Muscle of back (tissue), 3 donors: ENCODE measurements at regions not wholly inside any gene's neighbourhood (a gene's known extent, or its start where the extent isn't known, plus 50 kb on each side); places are given as distances from the start of the nearest gene placed in this dataset.
"Not testable (repeated sequence)": the region's sequence is repeated elsewhere in the genome, so short reads cannot be mapped to it uniquely, and the experiment has no call there.

Source experiments
- DNase-seq, 3 donors: peaks; one replicate each; pipeline versions ENCODE4 v3.0.0 to v3.0.0-alpha.2; 2013

- no peak for DNase-seq
Observed at GRCh38 chr7:106448992-106449859, 164.4 kb upstream of the NAMPT start.

DNA sequence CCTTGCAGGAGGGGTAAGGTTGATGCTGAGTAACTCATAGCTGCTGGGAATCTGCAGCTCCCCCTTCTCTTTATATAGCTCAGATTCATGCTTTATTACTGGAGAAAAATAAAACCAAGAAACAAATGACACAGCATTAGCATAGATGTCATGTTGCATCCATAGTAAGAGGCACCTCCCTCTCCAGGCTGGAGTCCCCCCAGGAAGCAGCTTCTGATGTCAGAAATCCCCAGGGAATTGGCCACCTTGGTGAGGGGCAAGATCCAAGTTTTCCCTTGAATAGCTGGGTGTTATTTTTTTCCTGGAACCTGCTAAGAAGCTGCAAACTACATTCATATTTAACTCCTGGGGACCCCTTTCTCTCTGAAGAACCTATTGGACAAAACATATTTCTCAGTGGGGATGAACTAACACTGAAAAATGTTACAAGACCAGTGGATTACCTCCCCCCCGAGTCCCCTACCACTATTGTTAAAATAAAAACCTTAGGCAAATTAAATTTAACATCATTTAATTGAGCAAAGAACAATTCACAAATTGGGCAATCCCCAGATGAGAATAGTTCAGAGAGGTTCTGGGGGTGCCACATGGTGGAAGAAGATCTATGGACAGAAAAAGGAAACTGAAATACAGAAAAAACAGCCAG lies 163.7 kb upstream of the NAMPT start:
- no peak for DNase-seq

- no peak for DNase-seq
Observed at GRCh38 chr7:106447318-106447847, 162.6 kb upstream of the NAMPT start.

DNA sequence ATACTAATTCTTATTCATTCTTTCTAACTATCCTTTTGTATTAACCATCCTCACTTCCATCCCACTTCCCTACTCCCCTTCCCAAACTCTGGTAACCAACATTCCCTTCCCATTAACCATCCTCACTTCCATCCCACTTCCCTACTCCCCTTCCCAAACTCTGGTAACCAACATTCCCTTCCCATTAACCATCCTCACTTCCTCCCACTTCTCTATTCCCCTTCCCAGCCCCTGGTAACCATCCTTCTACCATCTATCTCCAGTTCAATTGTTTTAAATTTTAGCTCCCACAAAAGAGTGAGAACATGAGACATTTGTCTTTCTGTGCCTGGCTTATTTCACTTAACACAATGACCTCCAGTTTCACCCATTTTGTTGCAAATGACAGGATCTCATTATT lies 160.6 kb upstream of the NAMPT start:
- DNase-seq, result not testable (repeated sequence)

- DNase-seq, result no peak
Observed at GRCh38 chr7:106444068-106444655, 159.4 kb upstream of the NAMPT start.

- DNase-seq, result no peak
Observed at GRCh38 chr7:106443156-106443555, 158.4 kb upstream of the NAMPT start.

GRCh38 chr7:106442476-106442875 lies 157.7 kb upstream of the NAMPT start:
- no peak for DNase-seq

DNA sequence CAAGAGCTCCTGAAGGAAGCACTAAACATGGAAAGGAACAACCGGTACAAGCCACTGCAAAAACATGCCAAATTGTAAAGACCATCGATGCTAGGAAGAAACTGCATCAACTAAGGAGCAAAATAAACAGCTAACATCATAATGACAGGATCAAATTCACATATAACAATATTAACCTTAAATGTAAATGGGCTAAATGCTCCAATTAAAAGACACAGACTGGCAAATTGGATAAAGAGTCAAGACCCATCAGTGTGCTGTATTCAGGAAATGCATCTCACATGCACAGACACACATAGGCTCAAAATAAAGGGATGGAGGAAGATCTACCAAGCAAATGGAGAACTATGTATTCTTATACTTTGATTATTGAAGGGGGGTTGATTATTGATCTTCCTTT lies 156.6 kb upstream of the NAMPT start:
- not testable (repeated sequence) for DNase-seq

DNA sequence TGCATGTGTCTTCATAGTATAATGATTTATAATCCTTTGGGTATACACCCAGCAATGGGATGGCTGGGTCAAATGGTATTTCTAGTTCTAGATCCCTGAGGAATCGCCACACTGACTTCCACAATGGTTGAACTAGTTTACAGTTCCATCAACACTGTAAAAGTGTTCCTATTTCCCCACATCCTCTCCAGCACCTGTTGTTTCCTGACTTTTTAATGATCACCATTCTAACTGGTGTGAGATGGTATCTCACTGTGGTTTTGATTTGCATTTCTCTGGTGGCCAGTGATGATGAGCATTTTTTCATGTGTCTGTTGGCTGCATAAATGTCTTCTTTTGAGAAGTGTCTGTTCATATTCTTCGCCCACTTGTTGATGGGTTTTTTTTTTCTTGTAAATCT lies 152.2 kb upstream of the NAMPT start:
- DNase-seq, result not testable (repeated sequence)

DNA sequence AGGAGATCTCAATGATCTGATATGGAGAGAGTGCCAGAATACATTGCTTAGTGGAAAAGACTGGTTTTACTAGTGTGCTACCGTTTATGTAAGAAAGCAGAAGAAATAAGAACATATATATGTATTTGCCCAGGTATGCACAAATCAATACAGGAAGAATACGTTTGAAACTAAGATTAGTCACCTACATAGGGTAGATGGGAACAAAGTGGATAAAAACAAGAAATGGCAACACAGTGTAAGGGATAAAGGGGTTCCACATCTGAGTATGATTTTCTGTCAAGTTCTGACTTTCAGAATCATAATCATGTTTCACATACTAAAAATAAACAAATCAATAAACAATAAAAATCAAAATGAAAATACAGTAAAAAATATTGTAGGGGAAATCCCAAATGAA lies 148.6 kb upstream of the NAMPT start:
- no peak for DNase-seq

DNA sequence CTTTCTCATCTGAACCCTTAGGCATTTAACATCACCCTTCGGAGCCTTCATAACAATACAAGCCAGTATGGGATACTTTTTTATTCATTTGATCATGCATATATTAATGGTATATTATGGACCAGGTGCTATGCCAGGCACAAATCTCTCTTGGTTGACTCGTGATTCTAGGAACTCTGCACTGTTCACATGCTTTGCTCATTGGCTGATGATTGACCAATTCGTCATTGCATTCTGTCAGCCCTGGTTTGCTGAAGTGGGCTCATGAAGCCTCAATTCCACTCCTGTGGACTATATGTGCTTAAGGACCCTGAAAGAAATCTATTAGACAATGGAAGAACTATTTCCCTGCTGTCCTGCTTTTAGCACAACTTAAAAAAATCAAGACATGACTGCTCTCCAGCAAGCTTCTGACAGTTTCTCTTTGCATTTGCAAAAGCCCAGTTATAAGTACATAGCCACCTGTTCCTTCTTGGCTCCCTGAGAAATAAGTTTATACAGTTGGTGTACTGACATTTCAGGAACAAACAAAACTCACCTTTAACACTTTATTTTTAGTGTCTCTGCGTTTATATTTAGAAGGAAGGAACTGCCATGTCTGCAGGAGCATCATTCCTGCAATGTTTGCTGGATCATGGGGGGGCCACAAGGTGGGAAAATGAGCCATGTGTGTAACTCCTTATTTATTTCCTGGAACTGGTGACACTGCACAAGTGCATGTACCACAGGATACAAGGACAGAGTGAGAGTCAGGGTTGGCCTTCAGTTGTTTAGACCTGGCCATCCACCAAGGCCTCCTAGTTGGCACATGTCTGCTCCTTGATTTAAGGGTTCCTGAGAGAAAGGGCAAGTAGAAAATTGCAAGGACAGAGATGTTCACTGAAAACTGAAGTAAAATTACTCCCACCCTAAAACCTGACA lies 146.0 kb upstream of the NAMPT start:
- no peak for DNase-seq

- no peak for DNase-seq
Observed at GRCh38 chr7:106430103-106430502, 145.3 kb upstream of the NAMPT start.

GRCh38 chr7:106426803-106427202 lies 142.0 kb upstream of the NAMPT start:
- no peak for DNase-seq

GRCh38 chr7:106425017-106425719 lies 140.4 kb upstream of the NAMPT start:
- DNase-seq, result peak; percentile 73 to 96 (median 86)

DNA sequence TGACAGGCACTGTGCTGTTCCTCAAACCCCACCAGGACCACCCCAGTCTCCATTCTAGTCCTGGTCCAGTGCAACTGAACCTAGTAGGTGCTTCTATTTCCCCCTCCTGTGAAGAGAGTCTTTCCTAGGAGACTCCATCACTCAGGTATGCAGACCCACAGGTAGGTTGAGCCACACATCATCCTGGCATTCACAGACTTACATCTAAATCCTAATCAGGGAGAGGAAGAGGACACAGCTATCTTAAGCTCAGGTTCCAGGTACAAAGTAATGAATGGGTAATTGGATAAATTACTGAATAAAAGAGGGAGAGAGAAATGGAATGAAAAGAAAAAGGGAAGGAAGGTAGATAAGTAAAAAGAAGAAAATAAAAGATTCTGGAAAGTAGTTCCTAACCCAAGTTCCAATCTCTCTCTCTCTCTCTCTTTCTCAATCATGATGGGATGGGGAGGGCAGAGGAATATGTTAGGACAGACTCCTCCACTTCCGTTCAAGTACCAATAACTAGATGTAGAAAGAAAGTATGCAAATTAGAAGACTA lies 139.8 kb upstream of the NAMPT start:
- DNase-seq, result no peak

GRCh38 chr7:106423821-106424475 lies 139.2 kb upstream of the NAMPT start:
- DNase-seq, result no peak

DNA sequence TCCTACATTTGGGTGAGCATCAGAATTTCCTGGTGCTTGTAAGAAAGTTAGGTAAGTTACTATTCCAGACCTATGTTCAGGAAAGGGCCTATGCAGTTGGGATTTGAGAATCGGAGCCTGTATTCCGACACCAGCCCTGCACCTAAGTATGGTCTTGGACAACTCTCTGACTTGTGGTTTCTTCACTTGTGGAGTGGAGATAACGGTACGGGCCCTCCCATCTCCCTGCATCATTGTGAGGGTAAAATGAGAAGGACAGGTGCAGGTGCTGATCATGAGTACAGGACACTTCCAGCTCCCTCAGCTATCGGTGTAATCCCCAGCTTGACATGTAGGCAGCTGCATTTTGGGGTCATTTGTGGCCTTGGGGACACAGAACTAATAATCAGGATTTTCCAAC lies 138.3 kb upstream of the NAMPT start:
- no peak for DNase-seq

GRCh38 chr7:106421181-106421762 lies 136.5 kb upstream of the NAMPT start:
- DNase-seq, result peak; percentile 75 to 88 (median 85)

DNA sequence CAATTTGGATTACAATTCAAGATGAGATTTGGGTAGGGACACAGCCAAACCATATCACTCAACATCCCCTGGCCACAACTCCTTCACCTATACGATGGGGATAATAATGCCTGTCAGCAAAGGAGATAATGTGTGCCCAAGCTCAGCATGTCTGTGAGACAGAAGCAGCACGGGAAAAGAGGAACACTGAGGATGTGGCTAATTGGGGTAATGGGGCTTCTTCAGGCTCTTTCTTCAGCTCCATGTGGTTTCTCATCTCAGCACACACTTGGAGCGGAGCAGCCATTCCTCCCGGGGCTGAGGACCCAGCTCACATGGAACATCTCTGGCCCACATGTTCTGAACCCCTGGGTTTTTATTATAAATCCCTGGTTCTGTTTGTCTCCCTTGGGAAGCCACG lies 136.0 kb upstream of the NAMPT start:
- peak in 1 of 3 donors; percentile 22 for DNase-seq

- no peak for DNase-seq
Observed at GRCh38 chr7:106420210-106420609, 135.4 kb upstream of the NAMPT start.
